ENCODE measurements at regions not wholly inside any gene's neighbourhood (a gene's known extent, or its start where the extent isn't known, plus 50 kb on each side); places are given as distances from the start of the nearest gene placed in this dataset.

DNA sequence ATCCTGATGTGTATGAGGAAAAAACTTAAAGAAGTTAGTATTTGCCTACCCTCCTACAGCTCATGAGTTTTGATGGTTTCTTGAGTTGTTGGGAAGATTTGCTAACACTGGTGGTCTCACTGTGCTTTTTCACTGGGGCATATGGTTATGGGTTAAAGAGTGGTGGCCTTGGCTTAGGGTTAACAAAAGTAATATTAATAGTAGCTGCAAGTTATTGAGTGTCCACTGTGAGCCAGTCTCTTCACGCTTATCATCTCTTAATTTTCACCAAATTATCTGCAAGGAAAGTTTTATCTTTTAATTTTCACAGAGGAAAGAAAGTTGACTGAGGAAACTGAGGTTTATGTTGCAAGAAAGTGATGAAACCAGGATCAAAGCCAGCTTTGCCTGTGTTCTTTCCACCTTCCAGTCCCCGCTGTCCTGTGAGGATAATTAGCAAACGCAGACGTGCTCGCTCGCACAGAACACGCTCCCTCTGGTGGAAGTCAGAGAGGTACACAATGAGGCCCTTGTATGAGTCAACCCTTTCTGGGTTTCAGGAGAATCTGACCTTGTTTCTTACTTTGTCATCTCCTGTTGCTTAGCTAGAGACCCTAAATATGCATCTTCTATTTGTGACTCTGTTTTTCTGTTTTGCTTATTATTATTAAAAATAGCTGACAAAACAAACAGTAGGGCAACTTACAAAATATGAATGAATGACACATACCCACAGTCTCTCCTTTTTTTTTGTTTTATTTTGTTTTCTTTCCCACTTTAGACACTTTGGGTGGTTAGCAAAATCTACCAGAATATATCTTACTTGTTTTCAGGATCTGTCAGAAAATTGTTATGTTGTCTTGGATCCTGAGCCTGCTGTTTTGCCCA, 94.3 kb downstream of the DDIT4L start:
- TF ChIP-seq EZH2 (IDR thresholded peaks at IDR 0.05): no peak
- TF ChIP-seq POLR2AphosphoS5 (IDR thresholded peaks at IDR 0.05; ENCODE audit: borderline replicate concordance, low read depth, low read length): no peak
- no peak for TF ChIP-seq FOXP2 (optimal IDR thresholded peaks at IDR 0.05; ENCODE audit: control extremely low read depth, extremely low read length, insufficient read depth)
